ENCODE measurements at regions not wholly inside any gene's neighbourhood (a gene's known extent, or its start where the extent isn't known, plus 50 kb on each side); places are given as distances from the start of the nearest gene placed in this dataset.

GRCh38 chr13:26989957-26990713 lies 181.5 kb downstream of the USP12 start:
- DNase-seq (ENCODE audit: low read depth), result no peak
- TF ChIP-seq, protein P1, sequence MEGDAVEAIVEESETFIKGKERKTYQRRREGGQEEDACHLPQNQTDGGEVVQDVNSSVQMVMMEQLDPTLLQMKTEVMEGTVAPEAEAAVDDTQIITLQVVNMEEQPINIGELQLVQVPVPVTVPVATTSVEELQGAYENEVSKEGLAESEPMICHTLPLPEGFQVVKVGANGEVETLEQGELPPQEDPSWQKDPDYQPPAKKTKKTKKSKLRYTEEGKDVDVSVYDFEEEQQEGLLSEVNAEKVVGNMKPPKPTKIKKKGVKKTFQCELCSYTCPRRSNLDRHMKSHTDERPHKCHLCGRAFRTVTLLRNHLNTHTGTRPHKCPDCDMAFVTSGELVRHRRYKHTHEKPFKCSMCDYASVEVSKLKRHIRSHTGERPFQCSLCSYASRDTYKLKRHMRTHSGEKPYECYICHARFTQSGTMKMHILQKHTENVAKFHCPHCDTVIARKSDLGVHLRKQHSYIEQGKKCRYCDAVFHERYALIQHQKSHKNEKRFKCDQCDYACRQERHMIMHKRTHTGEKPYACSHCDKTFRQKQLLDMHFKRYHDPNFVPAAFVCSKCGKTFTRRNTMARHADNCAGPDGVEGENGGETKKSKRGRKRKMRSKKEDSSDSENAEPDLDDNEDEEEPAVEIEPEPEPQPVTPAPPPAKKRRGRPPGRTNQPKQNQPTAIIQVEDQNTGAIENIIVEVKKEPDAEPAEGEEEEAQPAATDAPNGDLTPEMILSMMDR (IDR thresholded peaks at IDR 0.05; ENCODE audit: low read depth, low read length, missing control alignments), result no peak
- H3K4me3 ChIP-seq (ENCODE audit: low read depth, low read length), result no peak overlapping the region

DNA sequence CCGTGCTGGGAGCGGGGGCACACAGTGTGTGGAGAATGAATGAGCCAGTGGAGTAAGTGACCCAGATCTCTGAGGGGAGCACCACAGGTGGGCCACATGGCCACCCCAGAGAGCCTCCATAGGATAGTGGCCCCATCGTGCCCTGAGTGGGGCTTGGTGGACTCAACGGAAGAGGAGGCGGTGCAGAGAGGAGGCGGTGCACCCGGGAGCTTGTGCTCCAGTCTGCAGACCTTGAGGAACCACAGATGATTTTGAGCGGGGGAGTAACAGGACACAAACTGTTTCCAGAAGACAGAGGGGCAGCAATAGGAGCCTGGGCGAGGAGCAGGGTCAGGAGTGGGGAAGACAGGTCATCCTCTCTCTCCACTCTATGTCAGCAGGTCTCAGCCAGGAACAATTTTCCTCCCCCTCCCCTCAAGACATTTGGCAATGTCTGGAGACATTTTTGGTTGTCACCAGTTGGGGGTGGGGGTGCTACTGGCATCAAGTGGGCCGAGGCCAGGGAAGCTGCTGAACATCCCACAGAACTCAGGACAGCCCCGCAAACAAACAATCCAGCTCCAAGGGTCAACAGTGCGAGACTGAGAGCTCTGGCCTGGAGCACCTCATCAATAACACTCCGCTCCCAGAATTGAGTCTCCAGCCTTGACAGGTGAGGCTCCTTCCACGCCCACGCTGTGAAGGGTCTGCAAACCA lies 182.2 kb downstream of the USP12 start:
- H3K4me3 ChIP-seq (ENCODE audit: low read depth, low read length), result no peak overlapping the region
- TF ChIP-seq, protein P1 (IDR thresholded peaks at IDR 0.05; ENCODE audit: low read depth, low read length, missing control alignments), result no peak
- DNase-seq (ENCODE audit: low read depth), result no peak

DNA sequence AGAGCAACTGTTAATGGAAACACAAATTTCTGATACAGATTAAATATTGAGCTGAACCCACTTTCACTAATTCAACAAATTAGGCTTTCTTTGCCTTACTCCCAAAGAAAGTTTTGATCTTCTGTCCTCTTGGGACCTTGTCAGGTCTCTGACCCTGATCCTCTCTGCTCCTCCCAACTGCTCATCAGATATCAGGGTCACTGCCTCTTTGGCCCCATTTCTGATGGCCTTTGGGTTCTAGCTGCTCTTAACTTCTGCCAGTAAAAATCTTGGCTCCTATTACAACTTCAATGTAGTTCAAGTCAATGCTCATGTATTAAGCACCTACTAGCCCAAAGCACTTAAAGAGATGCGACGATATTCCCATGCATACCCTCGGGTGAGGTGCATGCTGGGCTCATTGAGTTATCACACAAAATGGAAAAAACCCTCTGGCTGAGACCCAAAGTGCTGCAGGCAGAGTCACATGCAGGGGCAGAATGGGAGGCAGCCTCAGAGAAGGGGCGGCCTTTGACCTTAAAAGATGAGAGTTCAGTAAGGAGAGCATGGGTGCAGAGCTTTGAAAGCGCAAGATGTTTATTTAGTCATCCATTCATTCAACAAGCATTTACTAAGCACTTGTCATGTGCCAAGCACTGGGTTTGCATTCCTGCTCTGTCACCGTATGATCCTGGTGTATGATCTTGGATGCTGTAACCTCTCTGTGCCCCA lies 183.4 kb downstream of the USP12 start:
- no peak overlapping the region for H3K4me3 ChIP-seq (ENCODE audit: low read depth, low read length)
- DNase-seq (ENCODE audit: low read depth), result no peak
- TF ChIP-seq, protein P1 (IDR thresholded peaks at IDR 0.05; ENCODE audit: low read depth, low read length, missing control alignments), result no peak

DNA sequence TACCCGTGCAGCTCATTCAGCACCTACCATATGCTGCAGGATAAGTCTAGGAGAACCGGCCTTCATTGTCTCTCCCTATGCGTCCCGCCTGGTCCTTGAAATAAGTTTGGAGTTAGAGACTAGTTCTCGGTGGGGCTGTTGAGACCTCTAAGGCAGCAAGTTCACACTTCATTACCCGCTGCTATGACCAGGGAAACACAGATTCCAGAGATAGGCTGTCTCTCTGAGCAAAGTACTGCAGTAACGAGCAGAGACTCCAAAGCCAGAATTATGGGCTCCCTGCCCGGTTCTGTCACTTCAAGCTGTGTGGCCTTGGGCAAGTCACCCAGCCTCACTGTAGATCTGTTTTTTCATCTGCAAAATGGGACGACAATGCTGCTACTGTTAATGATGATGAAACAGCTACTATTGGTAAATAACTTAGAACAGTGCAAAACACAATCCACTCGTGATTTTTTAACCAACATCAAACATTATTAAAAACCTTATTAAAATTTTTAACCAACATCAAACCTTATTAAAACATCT lies 184.1 kb downstream of the USP12 start:
- TF ChIP-seq, protein P1 (IDR thresholded peaks at IDR 0.05; ENCODE audit: low read depth, low read length, missing control alignments), result no peak
- no peak for DNase-seq (ENCODE audit: low read depth)
- H3K4me3 ChIP-seq (ENCODE audit: low read depth, low read length), result no peak overlapping the region

GRCh38 chr13:26985285-26985878 lies 186.2 kb downstream of the USP12 start:
- H3K4me3 ChIP-seq (ENCODE audit: low read depth, low read length), result no peak overlapping the region
- DNase-seq (ENCODE audit: low read depth), result peak; percentile 53
- TF ChIP-seq, protein P1 (IDR thresholded peaks at IDR 0.05; ENCODE audit: low read depth, low read length, missing control alignments), result peak; percentile 77

GRCh38 chr13:26984337-26984736 lies 187.3 kb downstream of the USP12 start:
- TF ChIP-seq, protein P1 (IDR thresholded peaks at IDR 0.05; ENCODE audit: low read depth, low read length, missing control alignments), result no peak
- no peak overlapping the region for H3K4me3 ChIP-seq (ENCODE audit: low read depth, low read length)
- DNase-seq (ENCODE audit: low read depth), result no peak
